Vagina (tissue), 2 donors: ENCODE measurements at regions not wholly inside any gene's neighbourhood (a gene's known extent, or its start where the extent isn't known, plus 50 kb on each side); places are given as distances from the start of the nearest gene placed in this dataset.

Experiments used
- DNase-seq, 2 donors: peaks; one replicate each; pipeline ENCODE4 v3.0.0-alpha.2; 2017; ENCODE audit errors: extremely low spot score in 2 of 2
- H3K27ac ChIP-seq: fragments of 200-600 bp; sonication (generic); one replicate; pipeline ENCODE4 v1.5.1; 2019
- H3K27me3 ChIP-seq: fragments of 200-600 bp; sonication (generic); one replicate; pipeline ENCODE4 v1.5.1; 2019
- H3K36me3 ChIP-seq, 2 donors: fragments of 200-600 bp; sonication (generic); one replicate each; pipeline ENCODE4 v1.5.1; 2017 to 2019
- H3K4me1 ChIP-seq: fragments of 200-600 bp; sonication (generic); one replicate; pipeline ENCODE4 v1.5.1; 2019
- H3K4me3 ChIP-seq, 2 donors: fragments of 200-600 bp; sonication (generic); 1 replicate in 1 of 2; 2 replicates in 1 of 2; pipeline ENCODE4 v1.5.1; 2016 to 2019
- H3K9me3 ChIP-seq: fragments of 200-600 bp; sonication (generic); one replicate; pipeline ENCODE4 v1.5.1; 2019
- CTCF ChIP-seq, 3 experiments: fragments of 450-650 bp in 2 of 3; fragments of 200-600 bp in 1 of 3; sonication (generic) in 1 of 3; IDR thresholded peaks; one replicate each; pipeline ENCODE4 v1.5.1; 2017 to 2019; ENCODE audit warnings: antibody characterized with exemption in 3 of 3, mild to moderate bottlenecking in 2 of 3, moderate library complexity in 2 of 3
- POLR2A ChIP-seq, 2 donors: fragments of 450-650 bp; IDR thresholded peaks; one replicate each; pipeline ENCODE4 v1.6.1; 2017; ENCODE audit warnings: antibody characterized with exemption in 2 of 2, mild to moderate bottlenecking in 2 of 2, moderate library complexity in 2 of 2
- POLR2AphosphoS5 ChIP-seq, 2 donors: sonication (generic); formaldehyde crosslinking; IDR thresholded peaks; one replicate each; pipeline ENCODE4 v1.9.0; 2017; ENCODE audit warnings: antibody characterized with exemption in 2 of 2, mild to moderate bottlenecking in 2 of 2, low read depth in 1 of 2; ENCODE audit not compliant: insufficient read depth in 1 of 2
- intact Hi-C: fragments of 100-400 bp; cut with DNase I; formaldehyde crosslinking; loops from one replicate; pipeline ENCODE4 v1.15.1; 2023

GRCh38 chr7:52620849-52621248 is 414.6 kb upstream of the POM121L12 start:
- TF ChIP-seq CTCF (IDR thresholded peaks at IDR 0.05) (no peak), POLR2A (IDR thresholded peaks at IDR 0.05) (no peak), POLR2AphosphoS5 (IDR thresholded peaks at IDR 0.05; ENCODE audit: insufficient read depth in 1 of 2, low read depth in 1 of 2) (no peak)
- Histone ChIP-seq H3K27ac (no peak overlapping the region), H3K4me1 (no peaks in the 10 kb centered on the region), H3K36me3 (no peaks in the 10 kb centered on the region), H3K9me3 (no peaks in the 10 kb centered on the region), H3K27me3 (no peaks in the 10 kb centered on the region), H3K4me3 (no peak overlapping the region)
- intact Hi-C loops, result no loop called here
- DNase-seq, result no peak

- intact Hi-C loops, result no loop called here
- no peaks in the 10 kb centered on the region for H3K9me3 ChIP-seq
- no peaks in the 10 kb centered on the region for H3K27me3 ChIP-seq
- no peak overlapping the region for H3K27ac ChIP-seq
- TF ChIP-seq CTCF (IDR thresholded peaks at IDR 0.05) (no peak), POLR2A (IDR thresholded peaks at IDR 0.05) (no peak), POLR2AphosphoS5 (IDR thresholded peaks at IDR 0.05; ENCODE audit: insufficient read depth in 1 of 2, low read depth in 1 of 2) (no peak)
- no peak overlapping the region for H3K4me3 ChIP-seq
- no peaks in the 10 kb centered on the region for H3K4me1 ChIP-seq
- no peaks in the 10 kb centered on the region for H3K36me3 ChIP-seq
- no peak for DNase-seq
Observed at GRCh38 chr7:52616552-52616951, 418.9 kb upstream of the POM121L12 start.

- Histone ChIP-seq H3K36me3 (no peaks in the 10 kb centered on the region), H3K4me1 (no peaks in the 10 kb centered on the region), H3K9me3 (no peaks in the 10 kb centered on the region), H3K27ac (no peak overlapping the region), H3K4me3 (no peak overlapping the region), H3K27me3 (no peaks in the 10 kb centered on the region)
- TF ChIP-seq POLR2AphosphoS5 (IDR thresholded peaks at IDR 0.05; ENCODE audit: insufficient read depth in 1 of 2, low read depth in 1 of 2) (no peak), CTCF (IDR thresholded peaks at IDR 0.05) (no peak), POLR2A (IDR thresholded peaks at IDR 0.05) (no peak)
- intact Hi-C loops, result no loop called here
- DNase-seq, result no peak
Observed at GRCh38 chr7:52615021-52615695, 420.3 kb upstream of the POM121L12 start.

- Histone ChIP-seq H3K27ac (no peak overlapping the region), H3K9me3 (no peaks in the 10 kb centered on the region), H3K36me3 (no peaks in the 10 kb centered on the region), H3K4me1 (no peaks in the 10 kb centered on the region), H3K27me3 (no peaks in the 10 kb centered on the region), H3K4me3 (no peak overlapping the region)
- no peak for TF ChIP-seq POLR2A (IDR thresholded peaks at IDR 0.05)
- TF ChIP-seq POLR2AphosphoS5 (IDR thresholded peaks at IDR 0.05; ENCODE audit: insufficient read depth in 1 of 2, low read depth in 1 of 2), result no peak
- no peak for TF ChIP-seq CTCF (IDR thresholded peaks at IDR 0.05)
- DNase-seq, result no peak
- intact Hi-C loops, result no loop called here
Observed at GRCh38 chr7:52609511-52609910, 425.9 kb upstream of the POM121L12 start.

GRCh38 chr7:52592698-52593097 is 442.7 kb upstream of the POM121L12 start:
- TF ChIP-seq CTCF (IDR thresholded peaks at IDR 0.05), result no peak
- TF ChIP-seq POLR2AphosphoS5 (IDR thresholded peaks at IDR 0.05; ENCODE audit: insufficient read depth in 1 of 2, low read depth in 1 of 2), result no peak
- TF ChIP-seq POLR2A (IDR thresholded peaks at IDR 0.05), result no peak
- Histone ChIP-seq H3K9me3 (no peaks in the 10 kb centered on the region), H3K36me3 (no peaks in the 10 kb centered on the region), H3K27me3 (no peaks in the 10 kb centered on the region), H3K27ac (no peak overlapping the region), H3K4me1 (no peaks in the 10 kb centered on the region), H3K4me3 (no peak overlapping the region)
- intact Hi-C loops, result no loop called here
- no peak for DNase-seq
